ENCODE measurements at regions not wholly inside any gene's neighbourhood (a gene's known extent, or its start where the extent isn't known, plus 50 kb on each side); places are given as distances from the start of the nearest gene placed in this dataset.
A peak's percentile ranks its signal among the peaks of the same experiment; 100 is the strongest.

DNA sequence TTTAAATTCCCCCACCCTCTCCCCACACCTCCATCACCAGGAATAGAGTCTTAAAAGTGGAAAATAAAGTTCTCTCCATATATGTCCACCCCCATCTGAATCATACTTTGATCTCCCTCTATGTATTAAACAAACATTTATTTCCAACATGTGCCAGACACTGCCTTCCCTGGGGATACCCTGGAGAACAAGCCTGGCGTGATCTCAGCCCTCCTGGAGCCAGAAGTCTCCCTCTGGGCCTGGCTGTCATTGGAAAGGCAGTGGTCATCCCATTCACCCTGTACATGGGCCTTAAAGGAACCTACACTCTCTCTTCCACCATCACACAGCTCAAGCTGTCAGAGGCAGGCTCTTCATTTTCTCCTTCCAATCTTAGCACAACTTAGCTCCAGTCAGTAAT, 143.6 kb downstream of the EMP1 start:
- 8% methylated on average over 1 of the region's 1 CpG for WGBS (ENCODE audit: missing lambda C conversion rate)
- Histone ChIP-seq H3K4me3 (no peak overlapping the region), H3K27ac (peak overlapping the region; percentile 38 to 59), H3K4me2 (peak overlapping the region; percentile 71), H3K4me1 (peaks cover 32% of the 10 kb centered on the region), H3K9me3 (no peaks in the 10 kb centered on the region)
- ATAC-seq (peak; percentile 72 to 73), FAIRE-seq (no peak), DNase-seq (ENCODE audit: low read depth in 1 of 2, low spot score in 1 of 2) (peak in 1 of 2 experiments; percentile 51)
- TF ChIP-seq MAZ (IDR thresholded peaks at IDR 0.05; ENCODE audit: borderline replicate concordance, low read depth, low read length) (no peak), CHD2 (IDR thresholded peaks at IDR 0.05; ENCODE audit: low read length, partially characterized antibody) (no peak), KDM1A (IDR thresholded peaks at IDR 0.05; ENCODE audit: low read depth) (no peak), ZNF302 (CRISPR knock-in tag; IDR thresholded peaks at IDR 0.05) (no peak), SMC3 (IDR thresholded peaks at IDR 0.05) (no peak), FOSL2 (IDR thresholded peaks at IDR 0.05) (no peak), FOSL2 (CRISPR knock-in tag; IDR thresholded peaks at IDR 0.05) (no peak), SREBF2 (IDR thresholded peaks at IDR 0.05) (no peak), EHMT2 (IDR thresholded peaks at IDR 0.05; ENCODE audit: low read depth) (no peak), JUN (IDR thresholded peaks at IDR 0.05) (no peak), HOXB5 (CRISPR knock-in tag; IDR thresholded peaks at IDR 0.05) (no peak), HEYL (CRISPR knock-in tag; IDR thresholded peaks at IDR 0.05) (no peak), ZC3H11A (IDR thresholded peaks at IDR 0.05) (no peak), PHF8 (IDR thresholded peaks at IDR 0.05; ENCODE audit: borderline replicate concordance, low read depth) (no peak), MAFK (IDR thresholded peaks at IDR 0.05; ENCODE audit: partially characterized antibody) (no peak)
- TF ChIP-seq, protein P1, sequence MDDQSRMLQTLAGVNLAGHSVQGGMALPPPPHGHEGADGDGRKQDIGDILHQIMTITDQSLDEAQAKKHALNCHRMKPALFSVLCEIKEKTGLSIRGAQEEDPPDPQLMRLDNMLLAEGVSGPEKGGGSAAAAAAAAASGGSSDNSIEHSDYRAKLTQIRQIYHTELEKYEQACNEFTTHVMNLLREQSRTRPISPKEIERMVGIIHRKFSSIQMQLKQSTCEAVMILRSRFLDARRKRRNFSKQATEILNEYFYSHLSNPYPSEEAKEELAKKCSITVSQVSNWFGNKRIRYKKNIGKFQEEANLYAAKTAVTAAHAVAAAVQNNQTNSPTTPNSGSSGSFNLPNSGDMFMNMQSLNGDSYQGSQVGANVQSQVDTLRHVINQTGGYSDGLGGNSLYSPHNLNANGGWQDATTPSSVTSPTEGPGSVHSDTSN (IDR thresholded peaks at IDR 0.05), result no peak
- TF ChIP-seq, protein P2, sequence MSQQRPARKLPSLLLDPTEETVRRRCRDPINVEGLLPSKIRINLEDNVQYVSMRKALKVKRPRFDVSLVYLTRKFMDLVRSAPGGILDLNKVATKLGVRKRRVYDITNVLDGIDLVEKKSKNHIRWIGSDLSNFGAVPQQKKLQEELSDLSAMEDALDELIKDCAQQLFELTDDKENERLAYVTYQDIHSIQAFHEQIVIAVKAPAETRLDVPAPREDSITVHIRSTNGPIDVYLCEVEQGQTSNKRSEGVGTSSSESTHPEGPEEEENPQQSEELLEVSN (IDR thresholded peaks at IDR 0.05; ENCODE audit: borderline replicate concordance, low read depth), result no peak
- TF ChIP-seq, protein P3, sequence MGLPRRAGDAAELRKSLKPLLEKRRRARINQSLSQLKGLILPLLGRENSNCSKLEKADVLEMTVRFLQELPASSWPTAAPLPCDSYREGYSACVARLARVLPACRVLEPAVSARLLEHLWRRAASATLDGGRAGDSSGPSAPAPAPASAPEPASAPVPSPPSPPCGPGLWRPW (IDR thresholded peaks at IDR 0.05), result no peak
- TF ChIP-seq, protein P4, sequence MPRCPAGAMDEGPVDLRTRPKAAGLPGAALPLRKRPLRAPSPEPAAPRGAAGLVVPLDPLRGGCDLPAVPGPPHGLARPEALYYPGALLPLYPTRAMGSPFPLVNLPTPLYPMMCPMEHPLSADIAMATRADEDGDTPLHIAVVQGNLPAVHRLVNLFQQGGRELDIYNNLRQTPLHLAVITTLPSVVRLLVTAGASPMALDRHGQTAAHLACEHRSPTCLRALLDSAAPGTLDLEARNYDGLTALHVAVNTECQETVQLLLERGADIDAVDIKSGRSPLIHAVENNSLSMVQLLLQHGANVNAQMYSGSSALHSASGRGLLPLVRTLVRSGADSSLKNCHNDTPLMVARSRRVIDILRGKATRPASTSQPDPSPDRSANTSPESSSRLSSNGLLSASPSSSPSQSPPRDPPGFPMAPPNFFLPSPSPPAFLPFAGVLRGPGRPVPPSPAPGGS (IDR thresholded peaks at IDR 0.05), result no peak
- ChIA-PET CTCF (interaction anchor here (1.1 kb wide), 1 partner anchor 8 kb away, joined by 3 read pairs; no protein-coding TSS in a partner anchor), POLR2A (no interaction called here)

DNA sequence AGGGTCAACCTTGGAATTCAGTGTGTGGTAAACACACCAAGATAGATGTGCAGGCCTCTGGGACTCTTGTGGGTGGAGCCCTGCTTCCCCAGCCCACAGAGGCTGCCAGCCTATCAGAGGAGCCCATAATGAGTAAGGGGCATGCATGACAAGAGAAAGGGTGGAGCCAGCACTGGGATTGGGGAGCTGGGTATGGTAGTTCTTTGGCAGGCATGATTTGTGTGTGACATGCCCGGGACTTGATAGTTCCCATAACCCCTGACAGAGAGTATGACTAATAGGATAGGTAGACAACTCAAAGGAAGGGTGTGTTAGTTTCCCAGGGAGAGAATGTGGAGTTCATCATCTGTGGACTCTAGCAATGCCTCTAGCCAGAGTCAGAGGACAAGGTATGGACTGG, 143.0 kb downstream of the EMP1 start:
- Histone ChIP-seq H3K4me2 (peak overlapping the region; percentile 71), H3K4me1 (peaks cover 32% of the 10 kb centered on the region), H3K9me3 (no peaks in the 10 kb centered on the region), H3K4me3 (no peak overlapping the region), H3K27ac (peak overlapping the region; percentile 38 to 59)
- ATAC-seq (peak; percentile 90 to 92), FAIRE-seq (peak; percentile 18), DNase-seq (ENCODE audit: low read depth in 1 of 2, low spot score in 1 of 2) (peak; percentile 49 to 86)
- ChIA-PET CTCF (interaction anchor here (0.6 to 2.3 kb wide), 3 partner anchors 23 to 828 kb away, joined by 3 to 8 read pairs (median 4); no protein-coding TSS in a partner anchor), POLR2A (no interaction called here)
- 0% methylated on average over 1 of the region's 1 CpG for WGBS (ENCODE audit: missing lambda C conversion rate)
- no peak for TF ChIP-seq EP300 (IDR thresholded peaks at IDR 0.05)
- TF ChIP-seq BHLHE40 (IDR thresholded peaks at IDR 0.05; ENCODE audit: low read depth, low read length), result peak; percentile 88
- no peak for TF ChIP-seq KDM1A (IDR thresholded peaks at IDR 0.05; ENCODE audit: low read depth)
- TF ChIP-seq CBX8 (IDR thresholded peaks at IDR 0.05), result no peak
- TF ChIP-seq POLR2A (IDR thresholded peaks at IDR 0.05; ENCODE audit: low read length), result no peak
- TF ChIP-seq, protein P5, sequence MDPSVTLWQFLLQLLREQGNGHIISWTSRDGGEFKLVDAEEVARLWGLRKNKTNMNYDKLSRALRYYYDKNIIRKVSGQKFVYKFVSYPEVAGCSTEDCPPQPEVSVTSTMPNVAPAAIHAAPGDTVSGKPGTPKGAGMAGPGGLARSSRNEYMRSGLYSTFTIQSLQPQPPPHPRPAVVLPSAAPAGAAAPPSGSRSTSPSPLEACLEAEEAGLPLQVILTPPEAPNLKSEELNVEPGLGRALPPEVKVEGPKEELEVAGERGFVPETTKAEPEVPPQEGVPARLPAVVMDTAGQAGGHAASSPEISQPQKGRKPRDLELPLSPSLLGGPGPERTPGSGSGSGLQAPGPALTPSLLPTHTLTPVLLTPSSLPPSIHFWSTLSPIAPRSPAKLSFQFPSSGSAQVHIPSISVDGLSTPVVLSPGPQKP (IDR thresholded peaks at IDR 0.05; ENCODE audit: low read depth, low read length), result no peak
- TF ChIP-seq JUNB (IDR thresholded peaks at IDR 0.05), result no peak; the same call in 1 of the 2 replicates
- TF ChIP-seq, protein P1 (IDR thresholded peaks at IDR 0.05), result no peak
- no peak for TF ChIP-seq NFE2L2 (conservative IDR thresholded peaks at IDR 0.05; ENCODE audit: low read length)
- TF ChIP-seq HOXA7 (CRISPR knock-in tag; IDR thresholded peaks at IDR 0.05), result no peak
- TF ChIP-seq FOSL2 (IDR thresholded peaks at IDR 0.05), result no peak
- peak; percentile 55 for TF ChIP-seq FOSL2 (CRISPR knock-in tag; IDR thresholded peaks at IDR 0.05)
- TF ChIP-seq ESRRA (IDR thresholded peaks at IDR 0.05; ENCODE audit: borderline replicate concordance, low read length), result no peak

All from A549 (cell line).